ENCODE measurements at regions not wholly inside any gene's neighbourhood (a gene's known extent, or its start where the extent isn't known, plus 50 kb on each side); places are given as distances from the start of the nearest gene placed in this dataset.

GRCh38 chr12:93174048-93174447, 203.7 kb upstream of the NUDT4 start:
- Histone ChIP-seq H3K27ac (ENCODE audit: low read length) (no peak overlapping the region), H3K4me2 (ENCODE audit: low read length) (no peak overlapping the region), H3K27me3 (ENCODE audit: low read length) (no peaks in the 10 kb centered on the region), H2AFZ (ENCODE audit: low read length) (no peak overlapping the region), H4K20me1 (ENCODE audit: low read length) (no peaks in the 10 kb centered on the region), H3K9ac (ENCODE audit: low read length) (no peak overlapping the region), H3K79me2 (ENCODE audit: low read length) (no peaks in the 10 kb centered on the region), H3K9me3 (ENCODE audit: low read length) (no peaks in the 10 kb centered on the region), H3K9me2 (replicated peaks; ENCODE audit: low read length) (no peaks in the 10 kb centered on the region), H3F3A (ENCODE audit: low read length, unreplicated experiment) (no peaks in the 10 kb centered on the region), H3K4me1 (ENCODE audit: insufficient read depth, low read length) (no peaks in the 10 kb centered on the region), H3K4me3 (ENCODE audit: low read length) (no peak overlapping the region), H3K36me3 (ENCODE audit: low read depth, low read length) (no peaks in the 10 kb centered on the region)
- intact Hi-C loops (cut with micrococcal nuclease), result no loop called here
- no peak for DNase-seq
- ChIA-PET CTCF (no interaction called here), POLR2A (ENCODE audit: unreplicated experiment) (interaction anchor here (0.6 kb wide), 1 partner anchor 166 kb away, joined by 4 read pairs; no protein-coding TSS in a partner anchor)
- BruUV-seq (replicated peaks), result no TSS peak
- TF ChIP-seq, protein P1, sequence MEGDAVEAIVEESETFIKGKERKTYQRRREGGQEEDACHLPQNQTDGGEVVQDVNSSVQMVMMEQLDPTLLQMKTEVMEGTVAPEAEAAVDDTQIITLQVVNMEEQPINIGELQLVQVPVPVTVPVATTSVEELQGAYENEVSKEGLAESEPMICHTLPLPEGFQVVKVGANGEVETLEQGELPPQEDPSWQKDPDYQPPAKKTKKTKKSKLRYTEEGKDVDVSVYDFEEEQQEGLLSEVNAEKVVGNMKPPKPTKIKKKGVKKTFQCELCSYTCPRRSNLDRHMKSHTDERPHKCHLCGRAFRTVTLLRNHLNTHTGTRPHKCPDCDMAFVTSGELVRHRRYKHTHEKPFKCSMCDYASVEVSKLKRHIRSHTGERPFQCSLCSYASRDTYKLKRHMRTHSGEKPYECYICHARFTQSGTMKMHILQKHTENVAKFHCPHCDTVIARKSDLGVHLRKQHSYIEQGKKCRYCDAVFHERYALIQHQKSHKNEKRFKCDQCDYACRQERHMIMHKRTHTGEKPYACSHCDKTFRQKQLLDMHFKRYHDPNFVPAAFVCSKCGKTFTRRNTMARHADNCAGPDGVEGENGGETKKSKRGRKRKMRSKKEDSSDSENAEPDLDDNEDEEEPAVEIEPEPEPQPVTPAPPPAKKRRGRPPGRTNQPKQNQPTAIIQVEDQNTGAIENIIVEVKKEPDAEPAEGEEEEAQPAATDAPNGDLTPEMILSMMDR (conservative IDR thresholded peaks at IDR 0.05; ENCODE audit: low read depth, low read length), result no peak
- no peak for TF ChIP-seq EZH2phosphoT487 (IDR thresholded peaks at IDR 0.05; ENCODE audit: borderline replicate concordance, low read length)
- TF ChIP-seq EZH2 (IDR thresholded peaks at IDR 0.05; ENCODE audit: low read length, unreplicated experiment), result no peak
- ATAC-seq, result no peak

GRCh38 chr12:93174473-93174872, 203.3 kb upstream of the NUDT4 start:
- Histone ChIP-seq H3K27me3 (ENCODE audit: low read length) (no peaks in the 10 kb centered on the region), H3K79me2 (ENCODE audit: low read length) (no peaks in the 10 kb centered on the region), H3K9me2 (replicated peaks; ENCODE audit: low read length) (no peaks in the 10 kb centered on the region), H3F3A (ENCODE audit: low read length, unreplicated experiment) (no peaks in the 10 kb centered on the region), H4K20me1 (ENCODE audit: low read length) (no peaks in the 10 kb centered on the region), H3K36me3 (ENCODE audit: low read depth, low read length) (no peaks in the 10 kb centered on the region), H3K4me2 (ENCODE audit: low read length) (no peak overlapping the region), H2AFZ (ENCODE audit: low read length) (no peak overlapping the region), H3K4me1 (ENCODE audit: insufficient read depth, low read length) (no peaks in the 10 kb centered on the region), H3K9me3 (ENCODE audit: low read length) (no peaks in the 10 kb centered on the region), H3K4me3 (ENCODE audit: low read length) (no peak overlapping the region), H3K27ac (ENCODE audit: low read length) (no peak overlapping the region), H3K9ac (ENCODE audit: low read length) (no peak overlapping the region)
- no TSS peak for BruUV-seq (replicated peaks)
- ATAC-seq (no peak), DNase-seq (no peak)
- intact Hi-C loops (cut with micrococcal nuclease), result no loop called here
- ChIA-PET CTCF (no interaction called here), POLR2A (ENCODE audit: unreplicated experiment) (interaction anchor here (0.6 kb wide), 1 partner anchor 167 kb away, joined by 4 read pairs; no protein-coding TSS in a partner anchor)
- TF ChIP-seq EZH2 (IDR thresholded peaks at IDR 0.05; ENCODE audit: low read length, unreplicated experiment) (no peak), EZH2phosphoT487 (IDR thresholded peaks at IDR 0.05; ENCODE audit: borderline replicate concordance, low read length) (no peak)
- TF ChIP-seq, protein P1 (conservative IDR thresholded peaks at IDR 0.05; ENCODE audit: low read depth, low read length), result no peak

GRCh38 chr12:93176165-93176564, 201.6 kb upstream of the NUDT4 start:
- ChIA-PET POLR2A (ENCODE audit: unreplicated experiment) (interaction anchor here (0.6 kb wide), 1 partner anchor 142 kb away, joined by 4 read pairs; no protein-coding TSS in a partner anchor), CTCF (no interaction called here)
- Histone ChIP-seq H2AFZ (ENCODE audit: low read length) (no peak overlapping the region), H3K27me3 (ENCODE audit: low read length) (no peaks in the 10 kb centered on the region), H3K4me1 (ENCODE audit: insufficient read depth, low read length) (no peaks in the 10 kb centered on the region), H3K4me2 (ENCODE audit: low read length) (no peak overlapping the region), H4K20me1 (ENCODE audit: low read length) (no peaks in the 10 kb centered on the region), H3K27ac (ENCODE audit: low read length) (no peak overlapping the region), H3K36me3 (ENCODE audit: low read depth, low read length) (no peaks in the 10 kb centered on the region), H3K9me3 (ENCODE audit: low read length) (no peaks in the 10 kb centered on the region), H3K9me2 (replicated peaks; ENCODE audit: low read length) (no peaks in the 10 kb centered on the region), H3F3A (ENCODE audit: low read length, unreplicated experiment) (no peaks in the 10 kb centered on the region), H3K9ac (ENCODE audit: low read length) (no peak overlapping the region), H3K79me2 (ENCODE audit: low read length) (no peaks in the 10 kb centered on the region), H3K4me3 (ENCODE audit: low read length) (no peak overlapping the region)
- intact Hi-C loops (cut with micrococcal nuclease), result no loop called here
- ATAC-seq (peak; percentile 53), DNase-seq (peak; percentile 18)
- TF ChIP-seq EZH2 (IDR thresholded peaks at IDR 0.05; ENCODE audit: low read length, unreplicated experiment) (no peak), EZH2phosphoT487 (IDR thresholded peaks at IDR 0.05; ENCODE audit: borderline replicate concordance, low read length) (no peak)
- TF ChIP-seq, protein P1 (conservative IDR thresholded peaks at IDR 0.05; ENCODE audit: low read depth, low read length), result no peak
- BruUV-seq (replicated peaks), result no TSS peak

All from PC-3 (cell line).